ENCODE measurements at regions not wholly inside any gene's neighbourhood (a gene's known extent, or its start where the extent isn't known, plus 50 kb on each side); places are given as distances from the start of the nearest gene placed in this dataset.

- H3K9me3 ChIP-seq (ENCODE audit: control insufficient read depth, insufficient read depth, low read length), result no peaks in the 10 kb centered on the region
- DNase-seq (ENCODE audit: low read depth, low spot score), result no peak
- POLR2A ChIA-PET, result no interaction called here
- no peak overlapping the region for H3K27ac ChIP-seq (ENCODE audit: low read depth, low read length)
- no peak for TF ChIP-seq CTCF (IDR thresholded peaks at IDR 0.05; ENCODE audit: low read depth, low read length)
- no peak overlapping the region for H3K4me3 ChIP-seq (ENCODE audit: low read depth, low read length)
- CTCF ChIA-PET, result no interaction called here
- H3K27me3 ChIP-seq (ENCODE audit: control insufficient read depth, insufficient read depth, low read length), result no peaks in the 10 kb centered on the region
These were observed 129.8 kb upstream of the CPM start for GRCh38 chr12:69062621-69063237.

GRCh38 chr12:69064734-69065443, 131.9 kb upstream of the CPM start:
- CTCF ChIA-PET, result interaction anchor here (0.6 to 1.3 kb wide), 3 partner anchors 90 to 167 kb away, joined by 3 to 4 read pairs (median 3); no protein-coding TSS in a partner anchor
- no peak overlapping the region for H3K27ac ChIP-seq (ENCODE audit: low read depth, low read length)
- no peak for DNase-seq (ENCODE audit: low read depth, low spot score)
- H3K27me3 ChIP-seq (ENCODE audit: control insufficient read depth, insufficient read depth, low read length), result no peaks in the 10 kb centered on the region
- H3K4me3 ChIP-seq (ENCODE audit: low read depth, low read length), result no peak overlapping the region
- H3K9me3 ChIP-seq (ENCODE audit: control insufficient read depth, insufficient read depth, low read length), result no peaks in the 10 kb centered on the region
- POLR2A ChIA-PET, result no interaction called here
- no peak for TF ChIP-seq CTCF (IDR thresholded peaks at IDR 0.05; ENCODE audit: low read depth, low read length)

GRCh38 chr12:69065775-69066174, 132.8 kb upstream of the CPM start:
- POLR2A ChIA-PET, result no interaction called here
- Histone ChIP-seq H3K27me3 (ENCODE audit: control insufficient read depth, insufficient read depth, low read length) (no peaks in the 10 kb centered on the region), H3K4me3 (ENCODE audit: low read depth, low read length) (no peak overlapping the region), H3K27ac (ENCODE audit: low read depth, low read length) (no peak overlapping the region), H3K9me3 (ENCODE audit: control insufficient read depth, insufficient read depth, low read length) (no peaks in the 10 kb centered on the region)
- DNase-seq (ENCODE audit: low read depth, low spot score), result no peak
- TF ChIP-seq CTCF (IDR thresholded peaks at IDR 0.05; ENCODE audit: low read depth, low read length), result no peak
- CTCF ChIA-PET, result interaction anchor here (1.3 kb wide), 1 partner anchor 89 kb away, joined by 4 read pairs; no protein-coding TSS in a partner anchor

GRCh38 chr12:69066492-69067373, 133.8 kb upstream of the CPM start:
- POLR2A ChIA-PET, result no interaction called here
- CTCF ChIA-PET, result interaction anchor here (1.1 kb wide), 1 partner anchor 204 kb away, joined by 4 read pairs; no protein-coding TSS in a partner anchor
- H3K9me3 ChIP-seq (ENCODE audit: control insufficient read depth, insufficient read depth, low read length), result no peaks in the 10 kb centered on the region
- no peaks in the 10 kb centered on the region for H3K27me3 ChIP-seq (ENCODE audit: control insufficient read depth, insufficient read depth, low read length)
- no peak for DNase-seq (ENCODE audit: low read depth, low spot score)
- H3K27ac ChIP-seq (ENCODE audit: low read depth, low read length), result no peak overlapping the region
- TF ChIP-seq CTCF (IDR thresholded peaks at IDR 0.05; ENCODE audit: low read depth, low read length), result no peak
- no peak overlapping the region for H3K4me3 ChIP-seq (ENCODE audit: low read depth, low read length)

Data from AG04450 (cell line).